Stomach (tissue), 4 donors: ENCODE measurements at regions not wholly inside any gene's neighbourhood (a gene's known extent, or its start where the extent isn't known, plus 50 kb on each side); places are given as distances from the start of the nearest gene placed in this dataset.

ENCODE experiments used
- EP300 ChIP-seq: sonication (generic); formaldehyde crosslinking; IDR thresholded peaks from one replicate; pipeline ENCODE4 v1.6.1; 2017; ENCODE audit warnings: antibody characterized with exemption
- TF ChIP-seq, protein P1 (sequence below), 7 experiments: fragments of 450-650 bp in 4 of 7; fragments of 200-600 bp in 3 of 7; sonication (generic) in 3 of 7; IDR thresholded peaks; one replicate each; pipeline ENCODE4 v1.5.1; 2016 to 2019; ENCODE audit warnings: antibody characterized with exemption in 7 of 7, control low read depth in 2 of 7, mild to moderate bottlenecking in 1 of 7

DNA sequence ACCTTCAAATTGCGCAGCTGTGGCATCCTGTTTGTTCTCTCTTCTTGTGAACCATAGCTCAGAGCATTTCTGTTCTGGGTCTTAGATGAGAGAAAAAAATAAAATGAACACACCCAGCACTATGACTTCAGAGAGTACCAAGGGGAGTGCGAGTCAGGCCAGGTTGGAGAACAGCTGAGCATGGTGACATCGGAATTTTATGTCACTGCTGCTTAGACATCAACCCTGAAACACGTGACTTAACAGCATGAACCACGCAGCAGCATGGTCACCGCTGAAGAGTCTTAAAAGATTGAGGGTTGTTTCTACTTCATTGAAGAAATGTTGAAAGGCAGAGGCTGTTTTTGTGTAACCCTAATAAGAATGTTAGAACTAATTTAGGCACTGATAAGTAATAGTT is 288.8 kb upstream of the SOX11 start:
- TF ChIP-seq, protein P1, sequence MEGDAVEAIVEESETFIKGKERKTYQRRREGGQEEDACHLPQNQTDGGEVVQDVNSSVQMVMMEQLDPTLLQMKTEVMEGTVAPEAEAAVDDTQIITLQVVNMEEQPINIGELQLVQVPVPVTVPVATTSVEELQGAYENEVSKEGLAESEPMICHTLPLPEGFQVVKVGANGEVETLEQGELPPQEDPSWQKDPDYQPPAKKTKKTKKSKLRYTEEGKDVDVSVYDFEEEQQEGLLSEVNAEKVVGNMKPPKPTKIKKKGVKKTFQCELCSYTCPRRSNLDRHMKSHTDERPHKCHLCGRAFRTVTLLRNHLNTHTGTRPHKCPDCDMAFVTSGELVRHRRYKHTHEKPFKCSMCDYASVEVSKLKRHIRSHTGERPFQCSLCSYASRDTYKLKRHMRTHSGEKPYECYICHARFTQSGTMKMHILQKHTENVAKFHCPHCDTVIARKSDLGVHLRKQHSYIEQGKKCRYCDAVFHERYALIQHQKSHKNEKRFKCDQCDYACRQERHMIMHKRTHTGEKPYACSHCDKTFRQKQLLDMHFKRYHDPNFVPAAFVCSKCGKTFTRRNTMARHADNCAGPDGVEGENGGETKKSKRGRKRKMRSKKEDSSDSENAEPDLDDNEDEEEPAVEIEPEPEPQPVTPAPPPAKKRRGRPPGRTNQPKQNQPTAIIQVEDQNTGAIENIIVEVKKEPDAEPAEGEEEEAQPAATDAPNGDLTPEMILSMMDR (IDR thresholded peaks at IDR 0.05) = no peak
- no peak for TF ChIP-seq EP300
